Astrocyte of the spinal cord (primary cell): ENCODE measurements at regions not wholly inside any gene's neighbourhood (a gene's known extent, or its start where the extent isn't known, plus 50 kb on each side); places are given as distances from the start of the nearest gene placed in this dataset.

Experiments
- DNase-seq: peaks from one replicate; pipeline ENCODE4 v3.0.0; 2011; ENCODE audit warnings: low read depth, low spot score
- H3K4me3 ChIP-seq: 2 replicates; pipeline ENCODE4 v1.5.1; 2011; ENCODE audit warnings: low read depth, mild to moderate bottlenecking, low read length, moderate library complexity
- CTCF ChIP-seq: IDR thresholded peaks from 2 replicates; pipeline ENCODE4 v1.5.1; 2012; ENCODE audit warnings: low read depth, mild to moderate bottlenecking, low read length, inconsistent platforms
- in situ Hi-C: cut with HindIII; loops from 2 replicates; pipeline ENCODE4 v1.10.0; 2017; ENCODE audit warnings: low sequenced_read_pairs

DNA sequence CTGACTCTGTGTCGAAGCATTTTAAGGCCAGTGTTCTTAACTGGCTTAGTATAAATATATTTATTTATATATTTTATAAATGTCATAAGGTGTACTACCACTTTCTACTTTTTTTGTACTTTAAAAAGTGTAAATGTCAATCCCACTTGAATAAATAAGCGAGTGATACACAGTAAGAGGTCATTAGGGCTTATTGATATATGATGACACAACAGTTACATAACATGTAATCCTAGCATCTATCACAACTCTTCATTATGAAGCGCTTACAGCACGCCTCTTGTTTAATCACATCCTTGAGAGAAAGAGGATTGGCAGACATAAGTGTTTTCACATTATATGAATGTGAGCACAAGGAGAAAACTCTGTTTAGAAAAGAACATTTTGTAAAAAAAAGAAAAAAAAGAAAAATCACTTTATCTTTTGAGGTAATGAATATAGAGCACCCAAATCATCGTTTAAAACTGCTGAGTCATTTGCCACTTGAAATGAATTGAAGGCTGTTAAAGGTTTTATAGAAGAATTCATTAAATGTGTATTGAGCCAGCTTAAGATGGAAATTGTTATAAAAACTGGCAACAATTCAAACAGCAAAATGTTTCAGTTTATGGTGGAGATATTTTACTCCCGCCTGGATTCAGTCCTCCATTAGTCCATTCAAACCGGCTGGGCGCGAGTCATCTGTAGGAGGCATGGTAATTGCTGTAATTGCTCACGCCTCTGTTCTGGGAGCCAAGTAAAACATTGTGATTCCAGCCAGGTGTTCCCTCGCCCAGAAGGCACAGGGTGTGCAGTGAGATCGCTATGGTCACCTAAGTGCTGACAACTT, 627.3 kb upstream of the KIRREL3 start:
- in situ Hi-C loops, result no loop called here
- no peak for DNase-seq
- TF ChIP-seq CTCF, result no peak
- no peak overlapping the region for H3K4me3 ChIP-seq

GRCh38 chr11:127627204-127627603, 626.6 kb upstream of the KIRREL3 start:
- H3K4me3 ChIP-seq, result no peak overlapping the region
- in situ Hi-C loops, result no loop called here
- no peak for TF ChIP-seq CTCF
- DNase-seq, result no peak

GRCh38 chr11:127625402-127625801, 624.8 kb upstream of the KIRREL3 start:
- TF ChIP-seq CTCF, result no peak
- no peak for DNase-seq
- in situ Hi-C loops, result no loop called here
- H3K4me3 ChIP-seq, result no peak overlapping the region

DNA sequence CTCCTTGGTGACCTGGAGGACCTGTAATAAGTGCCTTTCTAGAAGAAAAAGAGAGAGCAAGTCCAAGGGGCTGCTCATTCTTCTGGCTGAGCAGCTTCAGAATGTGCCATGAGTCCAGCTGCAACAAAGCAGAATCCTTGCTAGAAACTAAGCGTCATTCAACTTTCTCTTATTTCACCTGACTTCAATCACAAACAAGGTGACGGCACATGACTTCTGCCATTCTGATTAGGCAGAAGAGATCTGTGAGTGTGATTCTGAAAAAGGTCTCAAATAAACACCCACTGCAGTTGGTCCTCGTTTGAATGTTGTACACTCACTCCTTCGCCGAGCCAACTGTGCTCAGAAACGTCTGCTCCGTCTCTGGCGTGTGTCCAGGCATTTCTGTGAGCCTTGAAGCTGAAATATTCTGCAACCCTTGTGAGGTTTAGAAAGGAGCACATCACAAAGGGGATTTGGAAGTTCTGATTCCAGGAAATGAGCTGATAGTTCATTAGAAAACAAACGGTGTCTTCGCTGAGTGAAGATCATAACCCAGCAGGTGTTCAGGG, 623.8 kb upstream of the KIRREL3 start:
- in situ Hi-C loops, result no loop called here
- no peak for DNase-seq
- TF ChIP-seq CTCF, result no peak
- no peak overlapping the region for H3K4me3 ChIP-seq

DNA sequence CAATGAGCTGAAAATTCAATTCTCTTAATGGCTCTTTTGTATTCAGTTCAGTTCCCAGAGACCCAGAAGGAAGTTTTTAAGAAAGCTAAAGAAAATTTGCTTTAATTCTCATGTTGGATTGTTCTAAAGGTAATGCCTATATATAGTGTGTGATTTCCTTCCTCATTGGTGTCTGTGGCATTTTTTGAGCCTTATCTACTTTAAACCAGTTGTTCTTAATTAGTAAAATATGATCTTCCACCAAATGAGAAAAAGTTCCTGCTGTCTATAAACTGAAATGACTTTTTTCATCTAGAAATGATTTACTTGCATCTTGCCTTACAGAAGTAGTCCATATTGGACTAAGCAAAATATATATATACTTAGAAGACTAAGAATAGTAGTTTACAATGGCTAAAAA, 622.1 kb upstream of the KIRREL3 start:
- no peak overlapping the region for H3K4me3 ChIP-seq
- no peak for DNase-seq
- in situ Hi-C loops, result no loop called here
- TF ChIP-seq CTCF, result no peak

GRCh38 chr11:127620671-127621070, 620.1 kb upstream of the KIRREL3 start:
- in situ Hi-C loops, result no loop called here
- no peak overlapping the region for H3K4me3 ChIP-seq
- DNase-seq, result peak; percentile 38
- no peak for TF ChIP-seq CTCF
